ENCODE measurements at regions not wholly inside any gene's neighbourhood (a gene's known extent, or its start where the extent isn't known, plus 50 kb on each side); places are given as distances from the start of the nearest gene placed in this dataset.
"Not testable (repeated sequence)": the region's sequence is repeated elsewhere in the genome, so short reads cannot be mapped to it uniquely, and the experiment has no call there.

GRCh38 chr16:29136046-29136696 lies 151.3 kb downstream of the LAT start:
- DNase-seq (ENCODE audit: low read depth in 2 of 2, low spot score in 1 of 2) = not testable (repeated sequence)

- DNase-seq (ENCODE audit: low read depth in 2 of 2, low spot score in 1 of 2) = not testable (repeated sequence)
These were observed 150.2 kb downstream of the LAT start for GRCh38 chr16:29135098-29135497.

GRCh38 chr16:29133681-29134430 lies 149.0 kb downstream of the LAT start:
- DNase-seq (ENCODE audit: low read depth in 2 of 2, low spot score in 1 of 2) = not testable (repeated sequence)

GRCh38 chr16:29132869-29133268 lies 148.0 kb downstream of the LAT start:
- not testable (repeated sequence) for DNase-seq (ENCODE audit: low read depth in 2 of 2, low spot score in 1 of 2)

GRCh38 chr16:29132444-29132843 lies 147.6 kb downstream of the LAT start:
- DNase-seq (ENCODE audit: low read depth in 2 of 2, low spot score in 1 of 2) = not testable (repeated sequence)

GRCh38 chr16:29130901-29131851 lies 146.3 kb downstream of the LAT start:
- DNase-seq (ENCODE audit: low read depth in 2 of 2, low spot score in 1 of 2) = not testable (repeated sequence)

- DNase-seq (ENCODE audit: low read depth in 2 of 2, low spot score in 1 of 2) = not testable (repeated sequence)
These were observed 145.4 kb downstream of the LAT start for GRCh38 chr16:29130131-29130711.

GRCh38 chr16:29129458-29130038 lies 144.7 kb downstream of the LAT start:
- not testable (repeated sequence) for DNase-seq (ENCODE audit: low read depth in 2 of 2, low spot score in 1 of 2)

- not testable (repeated sequence) for DNase-seq (ENCODE audit: low read depth in 2 of 2, low spot score in 1 of 2)
These were observed 144.0 kb downstream of the LAT start for GRCh38 chr16:29128732-29129457.

- not testable (repeated sequence) for DNase-seq (ENCODE audit: low read depth in 2 of 2, low spot score in 1 of 2)
These were observed 143.1 kb downstream of the LAT start for GRCh38 chr16:29127806-29128420.

- DNase-seq (ENCODE audit: low read depth in 2 of 2, low spot score in 1 of 2) = no peak
These were observed 141.8 kb downstream of the LAT start for GRCh38 chr16:29126616-29127015.

GRCh38 chr16:29126057-29126494 lies 141.2 kb downstream of the LAT start:
- DNase-seq (ENCODE audit: low read depth in 2 of 2, low spot score in 1 of 2) = no peak

- DNase-seq (ENCODE audit: low read depth in 2 of 2, low spot score in 1 of 2) = no peak
These were observed 140.0 kb downstream of the LAT start for GRCh38 chr16:29124828-29125227.

GRCh38 chr16:29124162-29124561 lies 139.3 kb downstream of the LAT start:
- DNase-seq (ENCODE audit: low read depth in 2 of 2, low spot score in 1 of 2) = not testable (repeated sequence)

GRCh38 chr16:29120680-29121079 lies 135.8 kb downstream of the LAT start:
- DNase-seq (ENCODE audit: low read depth in 2 of 2, low spot score in 1 of 2) = not testable (repeated sequence)

GRCh38 chr16:29118301-29118957 lies 133.6 kb downstream of the LAT start:
- peak in 1 of 2 donors; percentile 30 for DNase-seq (ENCODE audit: low read depth in 2 of 2, low spot score in 1 of 2)

- DNase-seq (ENCODE audit: low read depth in 2 of 2, low spot score in 1 of 2) = no peak
These were observed 132.8 kb downstream of the LAT start for GRCh38 chr16:29117631-29118030.

- no peak for DNase-seq (ENCODE audit: low read depth in 2 of 2, low spot score in 1 of 2)
These were observed 132.1 kb downstream of the LAT start for GRCh38 chr16:29116980-29117379.

- DNase-seq (ENCODE audit: low read depth in 2 of 2, low spot score in 1 of 2) = not testable (repeated sequence)
These were observed 131.4 kb downstream of the LAT start for GRCh38 chr16:29116207-29116606.
